ENCODE measurements at regions not wholly inside any gene's neighbourhood (a gene's known extent, or its start where the extent isn't known, plus 50 kb on each side); places are given as distances from the start of the nearest gene placed in this dataset.
"Not testable (repeated sequence)": the region's sequence is repeated elsewhere in the genome, so short reads cannot be mapped to it uniquely, and the experiment has no call there.

- Histone ChIP-seq H3K9me3 (no peaks in the 10 kb centered on the region), H3K27me3 (no peaks in the 10 kb centered on the region), H3K36me3 (no peaks in the 10 kb centered on the region), H3K4me3 (no peak overlapping the region), H3K4me1 (no peaks in the 10 kb centered on the region), H3K27ac (no peak overlapping the region)
- intact Hi-C loops (cut with DNase I), result no loop called here
- 33 to 50% methylated on average over 2 of the region's 2 CpGs for whole genome bisulfite sequencing, 2 donors
- TF ChIP-seq POLR2A (IDR thresholded peaks at IDR 0.05) (no peak), CTCF (IDR thresholded peaks at IDR 0.05) (no peak)
- DNase-seq, result no peak
These were observed 91.4 kb upstream of the GATB start for GRCh38 chr4:151852202-151852601.

- no peak for DNase-seq
- Histone ChIP-seq H3K27ac (no peak overlapping the region), H3K9me3 (no peaks in the 10 kb centered on the region), H3K27me3 (no peaks in the 10 kb centered on the region), H3K36me3 (no peaks in the 10 kb centered on the region), H3K4me1 (no peaks in the 10 kb centered on the region), H3K4me3 (no peak overlapping the region)
- no peak for TF ChIP-seq POLR2A (IDR thresholded peaks at IDR 0.05)
- TF ChIP-seq CTCF (IDR thresholded peaks at IDR 0.05), result no peak
- intact Hi-C loops (cut with DNase I), result no loop called here
- WGBS, 2 donors, result 95 to 100% methylated on average over 2 of the region's 2 CpGs
These were observed 90.5 kb upstream of the GATB start for GRCh38 chr4:151851354-151851753.

GRCh38 chr4:151850791-151851213, 90.0 kb upstream of the GATB start:
- WGBS, 2 donors, result 31 to 51% methylated on average over 2 of the region's 2 CpGs
- Histone ChIP-seq H3K27me3 (no peaks in the 10 kb centered on the region), H3K4me3 (no peak overlapping the region), H3K27ac (peak overlapping the region in 1 of 4 donors; percentile 55), H3K36me3 (no peaks in the 10 kb centered on the region), H3K9me3 (no peaks in the 10 kb centered on the region), H3K4me1 (no peaks in the 10 kb centered on the region)
- TF ChIP-seq CTCF (IDR thresholded peaks at IDR 0.05) (no peak), POLR2A (IDR thresholded peaks at IDR 0.05) (no peak)
- intact Hi-C loops (cut with DNase I), result no loop called here
- no peak for DNase-seq

- H3K4me1 ChIP-seq; DNase-seq; H3K27me3 ChIP-seq; H3K9me3 ChIP-seq; H3K4me3 ChIP-seq; H3K36me3 ChIP-seq; H3K27ac ChIP-seq; intact Hi-C loops (cut with DNase I): not testable (repeated sequence)
- WGBS, 2 donors, result 90 to 92% methylated on average over 3 of the region's 3 CpGs
These were observed 84.7 kb upstream of the GATB start for GRCh38 chr4:151845551-151845950.

GRCh38 chr4:151842430-151843079, 81.7 kb upstream of the GATB start:
- H3K27me3 ChIP-seq, result peaks cover 0 to 6% (median 0%) of the 10 kb centered on the region in 4 donors
- no peak overlapping the region for H3K4me3 ChIP-seq
- no peaks in the 10 kb centered on the region for H3K4me1 ChIP-seq
- no peaks in the 10 kb centered on the region for H3K36me3 ChIP-seq
- 43 to 86% methylated on average over 1 to 4 of the region's 4 CpGs for WGBS, 2 donors
- no peaks in the 10 kb centered on the region for H3K9me3 ChIP-seq
- DNase-seq, result no peak
- intact Hi-C loops (cut with DNase I), result no loop called here
- TF ChIP-seq POLR2A (IDR thresholded peaks at IDR 0.05) (no peak), CTCF (IDR thresholded peaks at IDR 0.05) (no peak)
- no peak overlapping the region for H3K27ac ChIP-seq

- TF ChIP-seq POLR2A (IDR thresholded peaks at IDR 0.05) (no peak), CTCF (IDR thresholded peaks at IDR 0.05) (no peak)
- Histone ChIP-seq H3K9me3 (no peaks in the 10 kb centered on the region), H3K27ac (no peak overlapping the region), H3K4me3 (no peak overlapping the region), H3K36me3 (no peaks in the 10 kb centered on the region), H3K27me3 (peaks cover 0 to 6% (median 0%) of the 10 kb centered on the region in 4 donors), H3K4me1 (no peaks in the 10 kb centered on the region)
- intact Hi-C loops (cut with DNase I), result no loop called here
- 50 to 74% methylated on average over 1 to 9 of the region's 10 CpGs for WGBS, 2 donors
- no peak for DNase-seq
These were observed 80.3 kb upstream of the GATB start for GRCh38 chr4:151841107-151841506.

Data from esophagus squamous epithelium (tissue), 5 donors.